Neural cell (in vitro differentiated cells): ENCODE measurements at regions not wholly inside any gene's neighbourhood (a gene's known extent, or its start where the extent isn't known, plus 50 kb on each side); places are given as distances from the start of the nearest gene placed in this dataset.

ENCODE experiments used
- H2AFZ ChIP-seq: fragments of 200-600, 300-800 bp; sonication (generic), shearing (Covaris generic); 2 replicates; pipeline ENCODE4 v1.6.0; 2014; ENCODE audit warnings: low read depth, mild to moderate bottlenecking, antibody characterized with exemption, low read length, moderate library complexity
- H3F3A ChIP-seq: fragments of 200-600 bp; shearing (Covaris generic); 2 replicates; pipeline ENCODE4 v1.6.1; 2016; ENCODE audit warnings: mild to moderate bottlenecking, moderate library complexity, mixed read lengths, antibody characterized with exemption, low read length; ENCODE audit not compliant: insufficient read depth, poor library complexity, severe bottlenecking
- H3K27ac ChIP-seq: fragments of 200-600, 300-800 bp; sonication (generic), shearing (Covaris generic); 2 replicates; pipeline ENCODE4 v1.5.1; 2014; ENCODE audit warnings: mild to moderate bottlenecking, low read length, moderate library complexity
- H3K27me3 ChIP-seq: fragments of 300-800, 200-600 bp; sonication (generic), shearing (Covaris generic); 2 replicates; pipeline ENCODE4 v1.6.0; 2014; ENCODE audit warnings: mild to moderate bottlenecking, low read depth, low read length, moderate library complexity; ENCODE audit not compliant: insufficient read depth
- H3K36me3 ChIP-seq: fragments of 300-800, 200-600 bp; sonication (generic), shearing (Covaris generic); 2 replicates; pipeline ENCODE4 v1.5.1; 2014; ENCODE audit warnings: mild to moderate bottlenecking, antibody characterized with exemption, low read length, moderate library complexity; ENCODE audit not compliant: insufficient read depth
- H3K4me2 ChIP-seq: fragments of 300-800, 200-600 bp; sonication (generic), shearing (Covaris generic); 2 replicates; pipeline ENCODE4 v1.6.0; 2014; ENCODE audit warnings: mild to moderate bottlenecking, low read length
- H3K4me3 ChIP-seq: fragments of 300-800, 200-600 bp; sonication (generic), shearing (Covaris generic); 2 replicates; pipeline ENCODE4 v1.5.1; 2014; ENCODE audit warnings: mild to moderate bottlenecking, low read length, moderate library complexity
- H3K79me2 ChIP-seq: fragments of 200-600 bp; shearing (Covaris generic); replicated peaks from 2 replicates; pipeline ENCODE4 v1.6.0; 2014; ENCODE audit warnings: mild to moderate bottlenecking, low read length, moderate library complexity; ENCODE audit not compliant: insufficient read depth
- H3K9ac ChIP-seq: fragments of 300-800, 200-600 bp; sonication (generic), shearing (Covaris generic); 2 replicates; pipeline ENCODE4 v1.6.1; 2016; ENCODE audit warnings: mild to moderate bottlenecking, low read length, mixed read lengths
- H3K9me2 ChIP-seq: fragments of 200-600 bp; shearing (Covaris generic); 2 replicates; pipeline ENCODE4 v1.6.1; 2016; ENCODE audit warnings: mild to moderate bottlenecking, low read length, mixed read lengths; ENCODE audit not compliant: insufficient read depth
- H3K9me3 ChIP-seq: fragments of 200-600, 300-800 bp; sonication (generic), shearing (Covaris generic); 2 replicates; pipeline ENCODE4 v1.6.1; 2016; ENCODE audit warnings: mild to moderate bottlenecking, mixed run types, low read length, moderate library complexity, mixed read lengths
- H4K20me1 ChIP-seq: fragments of 200-600 bp; shearing (Covaris generic); 2 replicates; pipeline ENCODE4 v1.6.1; 2016; ENCODE audit warnings: mild to moderate bottlenecking, mixed run types; ENCODE audit not compliant: insufficient read depth
- CTCF ChIP-seq: fragments of 450-650 bp; IDR thresholded peaks from 2 replicates; pipeline ENCODE4 v1.5.1; 2014; ENCODE audit warnings: antibody characterized with exemption, mild to moderate bottlenecking, moderate library complexity; ENCODE audit not compliant: poor library complexity, severe bottlenecking
- EP300 ChIP-seq: fragments of 450-650 bp; conservative IDR thresholded peaks from 2 replicates; pipeline ENCODE4 v1.6.1; 2014; ENCODE audit warnings: antibody characterized with exemption, mild to moderate bottlenecking, moderate library complexity; ENCODE audit not compliant: poor library complexity, severe bottlenecking
- EZH2 ChIP-seq: fragments of 200-600, 300-800 bp; shearing (Covaris generic), sonication (generic); IDR thresholded peaks from 2 replicates; pipeline ENCODE4 v1.6.1; 2014; ENCODE audit warnings: antibody characterized with exemption, low read length, borderline replicate concordance, mild to moderate bottlenecking; ENCODE audit not compliant: insufficient read depth, poor library complexity, severe bottlenecking
- MXI1 ChIP-seq: fragments of 450-650 bp; conservative IDR thresholded peaks from 2 replicates; pipeline ENCODE4 v1.6.1; 2014; ENCODE audit warnings: antibody characterized with exemption, mild to moderate bottlenecking; ENCODE audit not compliant: poor library complexity, severe bottlenecking
- POLR2AphosphoS5 ChIP-seq: IDR thresholded peaks from 2 replicates; pipeline ENCODE4 v1.6.1; 2012
- RAD21 ChIP-seq: fragments of 450-650 bp; conservative IDR thresholded peaks from 2 replicates; pipeline ENCODE4 v1.6.1; 2014; ENCODE audit warnings: antibody characterized with exemption, mild to moderate bottlenecking, moderate library complexity
- SMC3 ChIP-seq: fragments of 450-650 bp; conservative IDR thresholded peaks from 2 replicates; pipeline ENCODE4 v1.6.1; 2014; ENCODE audit warnings: antibody characterized with exemption, mild to moderate bottlenecking, moderate library complexity; ENCODE audit not compliant: poor library complexity
- TAF1 ChIP-seq: IDR thresholded peaks from 2 replicates; pipeline ENCODE4 v1.6.1; 2012; ENCODE audit warnings: low read depth
- TF ChIP-seq, protein P1 (sequence below): IDR thresholded peaks from 2 replicates; pipeline ENCODE4 v1.6.1; 2012; ENCODE audit warnings: borderline replicate concordance

- no peak overlapping the region for H3K4me2 ChIP-seq
- H3K4me3 ChIP-seq = no peak overlapping the region
- H3K36me3 ChIP-seq = no peaks in the 10 kb centered on the region
- no peak overlapping the region for H3K27ac ChIP-seq
- H3K27me3 ChIP-seq = no peaks in the 10 kb centered on the region
- no peaks in the 10 kb centered on the region for H3K79me2 ChIP-seq
- TF ChIP-seq SMC3 = no peak
- no peaks in the 10 kb centered on the region for H3F3A ChIP-seq
- H3K9me3 ChIP-seq = peaks cover 4% of the 10 kb centered on the region
- no peak overlapping the region for H3K9ac ChIP-seq
- H4K20me1 ChIP-seq = no peaks in the 10 kb centered on the region
- H3K9me2 ChIP-seq = no peaks in the 10 kb centered on the region
- H2AFZ ChIP-seq = no peak overlapping the region
These were observed 174.2 kb upstream of the PDE3A start for GRCh38 chr12:20194171-20194570.

GRCh38 chr12:20196767-20197166, 171.6 kb upstream of the PDE3A start:
- TF ChIP-seq SMC3 (no peak), MXI1 (no peak), EZH2 (no peak)
- Histone ChIP-seq H4K20me1 (no peaks in the 10 kb centered on the region), H3K9ac (no peak overlapping the region), H3K79me2 (no peaks in the 10 kb centered on the region), H3K9me3 (peaks cover 4% of the 10 kb centered on the region), H3K36me3 (no peaks in the 10 kb centered on the region), H3K4me3 (no peak overlapping the region), H3K4me2 (no peak overlapping the region), H3K9me2 (no peaks in the 10 kb centered on the region), H3F3A (no peaks in the 10 kb centered on the region), H3K27ac (no peak overlapping the region), H2AFZ (no peak overlapping the region), H3K27me3 (no peaks in the 10 kb centered on the region)

DNA sequence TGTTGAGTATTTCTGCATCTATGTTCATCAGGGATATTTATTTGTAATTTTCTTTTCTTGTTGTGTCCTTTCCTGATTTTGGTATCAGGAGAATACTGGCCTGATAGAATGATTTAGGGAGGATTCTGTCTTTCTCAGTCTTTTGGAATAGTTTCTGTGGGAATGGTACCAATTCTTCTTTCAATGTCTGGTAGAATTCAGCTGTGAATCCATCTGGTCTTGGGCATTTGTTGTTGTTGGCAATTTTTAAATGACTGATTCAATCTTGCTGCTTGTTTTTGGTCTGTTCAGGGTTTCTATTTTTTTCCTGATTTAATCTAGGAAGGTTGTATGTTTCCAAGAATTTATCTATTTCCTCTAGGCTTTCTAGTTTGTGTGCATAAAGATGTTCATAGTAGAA, 170.9 kb upstream of the PDE3A start:
- H3K27ac ChIP-seq = no peak overlapping the region
- TF ChIP-seq TAF1 (no peak), CTCF (no peak)
- H3K9ac ChIP-seq = no peak overlapping the region
- no peak overlapping the region for H3K4me2 ChIP-seq
- no peaks in the 10 kb centered on the region for H3K36me3 ChIP-seq
- H4K20me1 ChIP-seq = no peaks in the 10 kb centered on the region
- no peaks in the 10 kb centered on the region for H3F3A ChIP-seq
- H3K4me3 ChIP-seq = no peak overlapping the region
- H2AFZ ChIP-seq = no peak overlapping the region
- peaks cover 4% of the 10 kb centered on the region for H3K9me3 ChIP-seq
- no peaks in the 10 kb centered on the region for H3K79me2 ChIP-seq
- no peaks in the 10 kb centered on the region for H3K27me3 ChIP-seq
- no peaks in the 10 kb centered on the region for H3K9me2 ChIP-seq

- Histone ChIP-seq H3K9ac (no peak overlapping the region), H3K36me3 (no peaks in the 10 kb centered on the region), H3K27ac (no peak overlapping the region), H4K20me1 (no peaks in the 10 kb centered on the region), H3K9me3 (peaks cover 4% of the 10 kb centered on the region), H3F3A (no peaks in the 10 kb centered on the region), H3K4me3 (no peak overlapping the region), H3K4me2 (no peak overlapping the region), H3K27me3 (no peaks in the 10 kb centered on the region), H2AFZ (no peak overlapping the region), H3K79me2 (no peaks in the 10 kb centered on the region), H3K9me2 (no peaks in the 10 kb centered on the region)
- TF ChIP-seq EZH2 (no peak), RAD21 (no peak), SMC3 (no peak), TAF1 (no peak), MXI1 (no peak), CTCF (no peak), EP300 (no peak), POLR2AphosphoS5 (no peak)
- TF ChIP-seq, protein P1, sequence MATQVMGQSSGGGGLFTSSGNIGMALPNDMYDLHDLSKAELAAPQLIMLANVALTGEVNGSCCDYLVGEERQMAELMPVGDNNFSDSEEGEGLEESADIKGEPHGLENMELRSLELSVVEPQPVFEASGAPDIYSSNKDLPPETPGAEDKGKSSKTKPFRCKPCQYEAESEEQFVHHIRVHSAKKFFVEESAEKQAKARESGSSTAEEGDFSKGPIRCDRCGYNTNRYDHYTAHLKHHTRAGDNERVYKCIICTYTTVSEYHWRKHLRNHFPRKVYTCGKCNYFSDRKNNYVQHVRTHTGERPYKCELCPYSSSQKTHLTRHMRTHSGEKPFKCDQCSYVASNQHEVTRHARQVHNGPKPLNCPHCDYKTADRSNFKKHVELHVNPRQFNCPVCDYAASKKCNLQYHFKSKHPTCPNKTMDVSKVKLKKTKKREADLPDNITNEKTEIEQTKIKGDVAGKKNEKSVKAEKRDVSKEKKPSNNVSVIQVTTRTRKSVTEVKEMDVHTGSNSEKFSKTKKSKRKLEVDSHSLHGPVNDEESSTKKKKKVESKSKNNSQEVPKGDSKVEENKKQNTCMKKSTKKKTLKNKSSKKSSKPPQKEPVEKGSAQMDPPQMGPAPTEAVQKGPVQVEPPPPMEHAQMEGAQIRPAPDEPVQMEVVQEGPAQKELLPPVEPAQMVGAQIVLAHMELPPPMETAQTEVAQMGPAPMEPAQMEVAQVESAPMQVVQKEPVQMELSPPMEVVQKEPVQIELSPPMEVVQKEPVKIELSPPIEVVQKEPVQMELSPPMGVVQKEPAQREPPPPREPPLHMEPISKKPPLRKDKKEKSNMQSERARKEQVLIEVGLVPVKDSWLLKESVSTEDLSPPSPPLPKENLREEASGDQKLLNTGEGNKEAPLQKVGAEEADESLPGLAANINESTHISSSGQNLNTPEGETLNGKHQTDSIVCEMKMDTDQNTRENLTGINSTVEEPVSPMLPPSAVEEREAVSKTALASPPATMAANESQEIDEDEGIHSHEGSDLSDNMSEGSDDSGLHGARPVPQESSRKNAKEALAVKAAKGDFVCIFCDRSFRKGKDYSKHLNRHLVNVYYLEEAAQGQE = no peak
These were observed 168.6 kb upstream of the PDE3A start for GRCh38 chr12:20199780-20200179.
